Body of pancreas (tissue), 4 donors: ENCODE measurements at regions not wholly inside any gene's neighbourhood (a gene's known extent, or its start where the extent isn't known, plus 50 kb on each side); places are given as distances from the start of the nearest gene placed in this dataset.

Experiments used
- POLR2A ChIP-seq, 3 donors: fragments of 450-650 bp; IDR thresholded peaks; one replicate each; pipeline ENCODE4 v1.6.1; 2016; ENCODE audit warnings: antibody characterized with exemption in 3 of 3, mild to moderate bottlenecking in 2 of 3
- TF ChIP-seq, protein P1 (sequence below), 7 experiments: fragments of 450-650 bp in 4 of 7; fragments of 200-600 bp in 3 of 7; sonication (generic) in 3 of 7; IDR thresholded peaks; one replicate each; pipeline ENCODE4 v1.5.1; 2016 to 2019; ENCODE audit warnings: antibody characterized with exemption in 7 of 7

GRCh38 chr13:46473806-46474205 lies 79.2 kb upstream of the LRCH1 start:
- TF ChIP-seq, protein P1, sequence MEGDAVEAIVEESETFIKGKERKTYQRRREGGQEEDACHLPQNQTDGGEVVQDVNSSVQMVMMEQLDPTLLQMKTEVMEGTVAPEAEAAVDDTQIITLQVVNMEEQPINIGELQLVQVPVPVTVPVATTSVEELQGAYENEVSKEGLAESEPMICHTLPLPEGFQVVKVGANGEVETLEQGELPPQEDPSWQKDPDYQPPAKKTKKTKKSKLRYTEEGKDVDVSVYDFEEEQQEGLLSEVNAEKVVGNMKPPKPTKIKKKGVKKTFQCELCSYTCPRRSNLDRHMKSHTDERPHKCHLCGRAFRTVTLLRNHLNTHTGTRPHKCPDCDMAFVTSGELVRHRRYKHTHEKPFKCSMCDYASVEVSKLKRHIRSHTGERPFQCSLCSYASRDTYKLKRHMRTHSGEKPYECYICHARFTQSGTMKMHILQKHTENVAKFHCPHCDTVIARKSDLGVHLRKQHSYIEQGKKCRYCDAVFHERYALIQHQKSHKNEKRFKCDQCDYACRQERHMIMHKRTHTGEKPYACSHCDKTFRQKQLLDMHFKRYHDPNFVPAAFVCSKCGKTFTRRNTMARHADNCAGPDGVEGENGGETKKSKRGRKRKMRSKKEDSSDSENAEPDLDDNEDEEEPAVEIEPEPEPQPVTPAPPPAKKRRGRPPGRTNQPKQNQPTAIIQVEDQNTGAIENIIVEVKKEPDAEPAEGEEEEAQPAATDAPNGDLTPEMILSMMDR (IDR thresholded peaks at IDR 0.05), result no peak
- no peak for TF ChIP-seq POLR2A (IDR thresholded peaks at IDR 0.05)
